ENCODE measurements at regions not wholly inside any gene's neighbourhood (a gene's known extent, or its start where the extent isn't known, plus 50 kb on each side); places are given as distances from the start of the nearest gene placed in this dataset.
"Not testable (repeated sequence)": the region's sequence is repeated elsewhere in the genome, so short reads cannot be mapped to it uniquely, and the experiment has no call there.

GRCh38 chr7:1357260-1357600 is 102.0 kb downstream of the MICALL2 start:
- DNase-seq: not testable (repeated sequence)

- no peak for DNase-seq
Observed at GRCh38 chr7:1357601-1358271, 101.5 kb downstream of the MICALL2 start.

- DNase-seq: no peak
Observed at GRCh38 chr7:1358376-1359050, 100.8 kb downstream of the MICALL2 start.

GRCh38 chr7:1359051-1359400 is 100.2 kb downstream of the MICALL2 start:
- no peak for DNase-seq

GRCh38 chr7:1359681-1360485 is 99.4 kb downstream of the MICALL2 start:
- DNase-seq: no peak

- no peak for DNase-seq
Observed at GRCh38 chr7:1360521-1360971, 98.7 kb downstream of the MICALL2 start.

GRCh38 chr7:1361016-1361755 is 98.1 kb downstream of the MICALL2 start:
- no peak for DNase-seq

- no peak for DNase-seq
Observed at GRCh38 chr7:1361756-1362125, 97.5 kb downstream of the MICALL2 start.

- no peak for DNase-seq
Observed at GRCh38 chr7:1362301-1362700, 97.0 kb downstream of the MICALL2 start.

GRCh38 chr7:1364068-1364905 is 95.0 kb downstream of the MICALL2 start:
- no peak for DNase-seq

GRCh38 chr7:1364906-1365570 is 94.2 kb downstream of the MICALL2 start:
- no peak for DNase-seq

- DNase-seq: no peak
Observed at GRCh38 chr7:1365846-1366245, 93.4 kb downstream of the MICALL2 start.

GRCh38 chr7:1366801-1367405 is 92.4 kb downstream of the MICALL2 start:
- DNase-seq: no peak

- DNase-seq: no peak
Observed at GRCh38 chr7:1367501-1368183, 91.6 kb downstream of the MICALL2 start.

- no peak for DNase-seq
Observed at GRCh38 chr7:1368184-1368681, 91.0 kb downstream of the MICALL2 start.

GRCh38 chr7:1368682-1369571 is 90.3 kb downstream of the MICALL2 start:
- peak in 2 of 56 donors; percentile 21 to 43 for DNase-seq

GRCh38 chr7:1369916-1370657 is 89.2 kb downstream of the MICALL2 start:
- DNase-seq: no peak

Data from amygdala (tissue), 56 donors.